Psoas muscle (tissue), 7 donors: ENCODE measurements at regions not wholly inside any gene's neighbourhood (a gene's known extent, or its start where the extent isn't known, plus 50 kb on each side); places are given as distances from the start of the nearest gene placed in this dataset.

Experiments
- ATAC-seq, 4 donors: fragments of 200-7000 bp; cut with Tn5 transposase; one replicate each; pipeline ENCODE4 v1.9.1; 2020; ENCODE audit warnings: moderate library complexity in 3 of 4, mild to moderate bottlenecking in 2 of 4
- DNase-seq, 2 donors: peaks; one replicate each; pipeline ENCODE4 v3.0.0-alpha.2; 2020
- H3K27ac ChIP-seq: fragments of 200-600 bp; one replicate; pipeline ENCODE4 v1.8.0; 2022
- H3K27me3 ChIP-seq, 3 donors: fragments of 200-600 bp in 1 of 3; one replicate each; pipeline versions ENCODE4 v1.6.1 to v1.8.0; 2013 to 2022; ENCODE audit warnings: low read length in 2 of 3, mild to moderate bottlenecking in 2 of 3, moderate library complexity in 1 of 3; ENCODE audit not compliant: insufficient read depth in 3 of 3
- H3K36me3 ChIP-seq, 2 donors: fragments of 200-600 bp in 1 of 2; one replicate each; pipeline versions ENCODE4 v1.6.1 to v1.8.0; 2013 to 2022; ENCODE audit warnings: low read depth in 1 of 2, mild to moderate bottlenecking in 1 of 2, moderate library complexity in 1 of 2; ENCODE audit not compliant: insufficient read depth in 1 of 2
- H3K4me1 ChIP-seq: fragments of 200-600 bp; one replicate; pipeline ENCODE4 v1.8.0; 2022
- H3K4me3 ChIP-seq: fragments of 200-600 bp; one replicate; pipeline ENCODE4 v1.8.0; 2022; ENCODE audit warnings: mild to moderate bottlenecking
- H3K9me3 ChIP-seq: fragments of 200-600 bp; one replicate; pipeline ENCODE4 v1.8.0; 2022
- WGBS, 3 donors: extraction: QIAGEN DNeasy Blood & Tissue Kit; methylation state at CpG; one replicate each; pipeline versions ENCODE4 v1.1.6 to v1.1.7; 2013; 5-methylcytosine and 5-hydroxymethylcytosine counted together
- intact Hi-C, 2 donors: fragments of 100-400 bp; cut with DNase I; formaldehyde crosslinking; loops; one replicate each; pipeline versions ENCODE4 v1.11.0 to v1.14.2; 2022
- TF ChIP-seq, protein P1 (sequence below): fragments of 200-600 bp; IDR thresholded peaks from one replicate; pipeline ENCODE4 v1.8.0; 2022; ENCODE audit warnings: antibody characterized with exemption
- donor health status: healthy with polysubstance abuse.
- donor health status: DM: no; HTN: no; CAD: no; lungs with moderate emphysema.
- donor health status: Bipolar disorder and iron deficiency.
- donor health status: healthy.
- donor health status: DM: yes; HTN: yes; CAD: no.
- donor health status: DM: no; HTN: no; CAD: no.
- donor health status: DM: yes; HTN: yes; CAD: no.

DNA sequence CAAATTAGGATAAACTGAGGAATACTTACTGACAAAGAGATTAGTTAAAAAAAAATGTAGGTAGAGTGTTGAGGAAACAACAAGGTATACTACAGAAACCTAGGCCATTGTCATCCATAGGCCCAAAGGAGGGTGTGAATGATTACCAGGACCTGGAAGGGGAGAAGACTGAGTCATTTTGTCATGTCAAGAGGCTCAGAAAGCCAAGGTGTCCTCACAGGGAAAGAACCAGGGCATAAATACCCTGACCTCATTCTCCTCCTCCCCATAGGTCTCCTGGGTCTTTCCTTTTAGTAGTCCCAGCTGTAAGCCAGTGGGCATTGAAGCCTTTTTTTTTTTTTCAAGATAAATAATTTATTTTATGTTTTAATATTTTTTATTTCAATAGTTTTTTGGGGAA, 582.1 kb upstream of the JAG1 start:
- Histone ChIP-seq H3K27me3 (no peaks in the 10 kb centered on the region), H3K27ac (no peak overlapping the region), H3K4me1 (no peaks in the 10 kb centered on the region), H3K36me3 (no peaks in the 10 kb centered on the region), H3K9me3 (no peaks in the 10 kb centered on the region), H3K4me3 (no peak overlapping the region)
- intact Hi-C loops: no loop called here
- TF ChIP-seq, protein P1, sequence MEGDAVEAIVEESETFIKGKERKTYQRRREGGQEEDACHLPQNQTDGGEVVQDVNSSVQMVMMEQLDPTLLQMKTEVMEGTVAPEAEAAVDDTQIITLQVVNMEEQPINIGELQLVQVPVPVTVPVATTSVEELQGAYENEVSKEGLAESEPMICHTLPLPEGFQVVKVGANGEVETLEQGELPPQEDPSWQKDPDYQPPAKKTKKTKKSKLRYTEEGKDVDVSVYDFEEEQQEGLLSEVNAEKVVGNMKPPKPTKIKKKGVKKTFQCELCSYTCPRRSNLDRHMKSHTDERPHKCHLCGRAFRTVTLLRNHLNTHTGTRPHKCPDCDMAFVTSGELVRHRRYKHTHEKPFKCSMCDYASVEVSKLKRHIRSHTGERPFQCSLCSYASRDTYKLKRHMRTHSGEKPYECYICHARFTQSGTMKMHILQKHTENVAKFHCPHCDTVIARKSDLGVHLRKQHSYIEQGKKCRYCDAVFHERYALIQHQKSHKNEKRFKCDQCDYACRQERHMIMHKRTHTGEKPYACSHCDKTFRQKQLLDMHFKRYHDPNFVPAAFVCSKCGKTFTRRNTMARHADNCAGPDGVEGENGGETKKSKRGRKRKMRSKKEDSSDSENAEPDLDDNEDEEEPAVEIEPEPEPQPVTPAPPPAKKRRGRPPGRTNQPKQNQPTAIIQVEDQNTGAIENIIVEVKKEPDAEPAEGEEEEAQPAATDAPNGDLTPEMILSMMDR: no peak
- ATAC-seq (no peak), DNase-seq (no peak)

DNA sequence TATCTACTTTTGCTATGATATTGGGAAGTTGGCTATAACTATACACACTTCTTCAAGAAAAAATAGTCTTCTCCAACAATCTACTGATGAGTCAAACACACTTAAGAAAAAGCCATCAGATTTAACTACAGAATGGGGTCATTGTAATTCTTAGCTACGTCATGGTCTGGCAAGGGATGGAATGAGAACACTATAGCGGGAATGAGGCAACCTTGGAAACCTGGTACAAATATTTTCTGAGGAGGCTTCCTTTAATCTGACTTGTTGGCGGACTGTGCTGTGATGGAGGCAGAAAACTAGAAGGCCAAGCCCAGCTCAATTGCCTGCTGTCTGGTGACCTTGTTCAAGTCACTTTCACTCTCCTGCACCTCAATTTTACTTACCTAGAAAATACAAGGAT, 586.8 kb upstream of the JAG1 start:
- intact Hi-C loops: no loop called here
- TF ChIP-seq, protein P1: no peak

DNA sequence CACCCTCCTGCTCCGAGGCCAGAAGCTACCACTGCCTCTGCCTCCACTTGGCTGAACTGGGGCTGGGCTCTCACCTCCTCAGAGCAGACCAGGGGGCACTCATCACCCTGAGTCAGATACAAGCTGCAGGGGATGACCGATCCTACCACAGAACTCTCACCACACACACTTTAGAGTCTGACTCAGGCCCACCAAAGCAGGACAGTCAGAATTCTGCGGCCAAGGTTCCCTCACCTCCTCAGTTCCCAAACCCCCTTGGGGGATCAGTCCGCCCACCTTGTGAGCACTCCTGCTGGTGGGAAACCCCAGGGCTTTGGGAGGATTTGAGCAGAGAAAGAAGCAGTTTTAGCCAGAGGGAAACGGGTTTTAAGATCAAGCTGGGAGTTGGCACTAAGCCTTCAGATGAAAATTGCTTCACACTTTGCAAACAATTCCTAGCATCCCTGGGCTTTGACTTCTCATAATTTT, 587.8 kb upstream of the JAG1 start:
- TF ChIP-seq, protein P1: no peak
- Histone ChIP-seq H3K36me3 (no peaks in the 10 kb centered on the region), H3K27me3 (no peaks in the 10 kb centered on the region), H3K4me1 (no peaks in the 10 kb centered on the region), H3K27ac (no peak overlapping the region), H3K4me3 (no peak overlapping the region), H3K9me3 (no peaks in the 10 kb centered on the region)
- no peak for DNase-seq
- peak in 1 of 4 donors; percentile 19 for ATAC-seq
- WGBS, 3 donors: 74 to 78% (median 77%) methylated on average over 5 of the region's 5 CpGs
- intact Hi-C loops: no loop called here

More for the DNA sequence above, 586.8 kb upstream of the JAG1 start:
- Histone ChIP-seq H3K4me1 (no peaks in the 10 kb centered on the region), H3K27ac (no peak overlapping the region), H3K9me3 (no peaks in the 10 kb centered on the region), H3K4me3 (no peak overlapping the region), H3K36me3 (no peaks in the 10 kb centered on the region), H3K27me3 (no peaks in the 10 kb centered on the region)
- 93 to 97% (median 93%) methylated on average over 3 of the region's 3 CpGs for WGBS, 3 donors
- DNase-seq (no peak), ATAC-seq (no peak)

DNA sequence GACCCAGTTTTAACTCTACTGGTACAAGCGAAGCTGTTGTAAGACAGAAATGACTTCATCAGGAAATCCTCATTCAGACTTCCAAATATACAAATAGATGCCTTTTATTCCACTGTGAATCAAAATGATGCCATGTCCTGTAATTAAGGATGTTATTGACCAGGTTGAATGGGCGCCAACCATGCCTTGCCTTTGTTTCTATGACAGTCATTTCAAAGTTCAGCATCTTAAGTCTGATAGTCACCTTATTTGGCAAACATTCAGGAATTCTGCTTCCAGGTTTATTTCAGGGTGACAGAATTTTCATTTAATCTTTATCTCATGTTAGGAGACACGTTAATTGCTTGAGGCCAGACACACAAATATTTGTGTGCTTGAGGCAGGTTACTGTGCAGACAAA, 592.8 kb upstream of the JAG1 start:
- intact Hi-C loops: no loop called here
- Histone ChIP-seq H3K27me3 (no peaks in the 10 kb centered on the region), H3K36me3 (no peaks in the 10 kb centered on the region), H3K9me3 (no peaks in the 10 kb centered on the region), H3K4me3 (no peak overlapping the region), H3K4me1 (peaks cover 11% of the 10 kb centered on the region), H3K27ac (no peak overlapping the region)
- 70 to 72% (median 71%) methylated on average over 3 of the region's 3 CpGs for WGBS, 3 donors
- DNase-seq: no peak
- ATAC-seq: no peak
- TF ChIP-seq, protein P1: no peak

DNA sequence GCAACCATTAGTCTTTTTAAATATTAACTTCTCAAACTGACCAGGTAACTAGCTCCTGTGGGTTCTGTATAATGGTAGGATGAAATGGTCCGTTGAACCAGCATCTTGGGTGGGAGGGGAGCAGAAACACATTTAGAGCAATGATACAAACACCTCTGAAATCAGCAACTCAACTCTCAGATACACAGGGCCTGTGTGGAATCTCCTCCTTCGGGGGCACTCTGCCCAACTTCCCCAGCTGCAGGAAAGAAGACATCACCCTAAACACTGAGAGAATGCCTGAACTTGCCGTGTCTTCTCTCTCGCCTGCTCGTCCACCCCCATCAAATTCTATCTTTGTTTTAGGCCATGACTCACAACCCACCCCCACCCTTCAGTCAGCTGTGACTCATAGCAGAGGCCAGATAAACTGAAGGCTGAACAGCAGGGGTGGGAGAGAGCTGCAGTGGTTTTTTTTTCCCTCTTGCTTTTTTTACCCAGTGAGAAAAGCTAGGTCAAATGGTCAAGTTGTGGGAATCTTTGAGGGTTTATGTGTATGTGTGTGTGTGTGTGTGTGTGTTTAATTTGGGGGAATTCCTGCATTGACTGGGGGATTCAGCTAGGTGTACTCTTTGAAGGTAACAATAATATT, 593.4 kb upstream of the JAG1 start:
- DNase-seq (peak; percentile 27 to 54), ATAC-seq (peak; percentile 55 to 82 (median 76))
- Histone ChIP-seq H3K4me1 (peaks cover 11% of the 10 kb centered on the region), H3K9me3 (no peaks in the 10 kb centered on the region), H3K27me3 (no peaks in the 10 kb centered on the region), H3K27ac (no peak overlapping the region), H3K4me3 (no peak overlapping the region), H3K36me3 (no peaks in the 10 kb centered on the region)
- intact Hi-C loops: no loop called here
- 23 to 46% (median 31%) methylated on average over 5 of the region's 5 CpGs for WGBS, 3 donors
- TF ChIP-seq, protein P1: no peak
